Right atrium auricular region (tissue), 2 donors: ENCODE measurements at regions not wholly inside any gene's neighbourhood (a gene's known extent, or its start where the extent isn't known, plus 50 kb on each side); places are given as distances from the start of the nearest gene placed in this dataset.

ENCODE experiments used
- DNase-seq: peaks from one replicate; pipeline ENCODE4 v3.0.0-alpha.2; 2019; ENCODE audit warnings: low spot score
- H3K27ac ChIP-seq, 2 donors: fragments of 200-600 bp; sonication (generic); 1 replicate in 1 of 2; 2 replicates in 1 of 2; pipeline ENCODE4 v1.5.1; 2016 to 2019
- H3K27me3 ChIP-seq, 2 donors: fragments of 200-600 bp; sonication (generic); one replicate each; pipeline versions ENCODE4 v1.5.1 to v1.6.0; 2017 to 2019
- H3K36me3 ChIP-seq: fragments of 200-600 bp; sonication (generic); one replicate; pipeline ENCODE4 v1.5.1; 2016
- H3K4me1 ChIP-seq, 2 donors: fragments of 200-600 bp; sonication (generic); one replicate each; pipeline versions ENCODE4 v1.5.1 to v1.6.0; 2017 to 2019
- H3K4me3 ChIP-seq, 2 donors: fragments of 200-600 bp; sonication (generic); 1 replicate in 1 of 2; 2 replicates in 1 of 2; pipeline ENCODE4 v1.5.1; 2017 to 2019; ENCODE audit warnings: mild to moderate bottlenecking in 1 of 2, moderate library complexity in 1 of 2
- H3K9me3 ChIP-seq, 2 donors: fragments of 200-600 bp; sonication (generic); one replicate each; pipeline ENCODE4 v1.5.1; 2019
- CTCF ChIP-seq, 2 donors: fragments of 200-600 bp; sonication (generic); IDR thresholded peaks; one replicate each; pipeline ENCODE4 v1.5.1; 2019; ENCODE audit warnings: antibody characterized with exemption in 2 of 2

- no peak for TF ChIP-seq CTCF (IDR thresholded peaks at IDR 0.05)
- H3K27me3 ChIP-seq = no peaks in the 10 kb centered on the region
- no peaks in the 10 kb centered on the region for H3K9me3 ChIP-seq
- no peak for DNase-seq
- H3K27ac ChIP-seq = no peak overlapping the region
- H3K4me3 ChIP-seq = no peak overlapping the region
- H3K4me1 ChIP-seq = no peaks in the 10 kb centered on the region
- H3K36me3 ChIP-seq = no peaks in the 10 kb centered on the region
These were observed 199.4 kb upstream of the SLC24A2 start for GRCh38 chr9:19988281-19988680.

GRCh38 chr9:19985081-19985480 lies 196.2 kb upstream of the SLC24A2 start:
- Histone ChIP-seq H3K4me3 (no peak overlapping the region), H3K27me3 (no peaks in the 10 kb centered on the region), H3K9me3 (no peaks in the 10 kb centered on the region), H3K27ac (no peak overlapping the region), H3K4me1 (no peaks in the 10 kb centered on the region), H3K36me3 (no peaks in the 10 kb centered on the region)
- no peak for TF ChIP-seq CTCF (IDR thresholded peaks at IDR 0.05)
- no peak for DNase-seq

GRCh38 chr9:19976226-19976625 lies 187.4 kb upstream of the SLC24A2 start:
- no peak for TF ChIP-seq CTCF (IDR thresholded peaks at IDR 0.05)
- Histone ChIP-seq H3K27ac (no peak overlapping the region), H3K36me3 (no peaks in the 10 kb centered on the region), H3K9me3 (no peaks in the 10 kb centered on the region), H3K4me3 (no peak overlapping the region), H3K4me1 (no peaks in the 10 kb centered on the region), H3K27me3 (no peaks in the 10 kb centered on the region)
- no peak for DNase-seq

- Histone ChIP-seq H3K4me3 (no peak overlapping the region), H3K27ac (no peak overlapping the region), H3K27me3 (no peaks in the 10 kb centered on the region), H3K36me3 (no peaks in the 10 kb centered on the region), H3K9me3 (no peaks in the 10 kb centered on the region), H3K4me1 (no peaks in the 10 kb centered on the region)
- DNase-seq = no peak
- TF ChIP-seq CTCF (IDR thresholded peaks at IDR 0.05) = no peak
These were observed 186.7 kb upstream of the SLC24A2 start for GRCh38 chr9:19975499-19975898.

GRCh38 chr9:19969721-19970120 lies 180.9 kb upstream of the SLC24A2 start:
- no peaks in the 10 kb centered on the region for H3K9me3 ChIP-seq
- no peak overlapping the region for H3K4me3 ChIP-seq
- no peaks in the 10 kb centered on the region for H3K4me1 ChIP-seq
- no peaks in the 10 kb centered on the region for H3K27me3 ChIP-seq
- no peak for DNase-seq
- H3K36me3 ChIP-seq = no peaks in the 10 kb centered on the region
- no peak overlapping the region for H3K27ac ChIP-seq
- TF ChIP-seq CTCF (IDR thresholded peaks at IDR 0.05) = no peak

GRCh38 chr9:19967888-19968459 lies 179.1 kb upstream of the SLC24A2 start:
- no peak overlapping the region for H3K27ac ChIP-seq
- no peak overlapping the region for H3K4me3 ChIP-seq
- DNase-seq = no peak
- no peak for TF ChIP-seq CTCF (IDR thresholded peaks at IDR 0.05)
- H3K9me3 ChIP-seq = no peaks in the 10 kb centered on the region
- no peaks in the 10 kb centered on the region for H3K36me3 ChIP-seq
- no peaks in the 10 kb centered on the region for H3K4me1 ChIP-seq
- H3K27me3 ChIP-seq = no peaks in the 10 kb centered on the region
